WTC11 (cell line): ENCODE measurements at regions not wholly inside any gene's neighbourhood (a gene's known extent, or its start where the extent isn't known, plus 50 kb on each side); places are given as distances from the start of the nearest gene placed in this dataset.

Experiments
- CREM ChIP-seq: sonication (generic); formaldehyde crosslinking; IDR thresholded peaks from 2 replicates; pipeline ENCODE4 v1.8.1; 2022; ENCODE audit warnings: mild to moderate bottlenecking, missing genetic modification reagents, moderate library complexity
- CTCF ChIP-seq: fragments of 200-600 bp; IDR thresholded peaks from 2 replicates; pipeline ENCODE4 v1.8.0; 2022; ENCODE audit warnings: antibody characterized with exemption
- ELF4 ChIP-seq: sonication (generic); formaldehyde crosslinking; IDR thresholded peaks from 2 replicates; pipeline ENCODE4 v1.8.1; 2022; ENCODE audit warnings: low read depth, mild to moderate bottlenecking, moderate library complexity, missing genetic modification reagents
- FOXK1 ChIP-seq: sonication (generic); formaldehyde crosslinking; IDR thresholded peaks from 2 replicates; pipeline ENCODE4 v1.8.0; 2022; ENCODE audit warnings: mild to moderate bottlenecking, moderate library complexity, missing genetic modification reagents
- IRF2 ChIP-seq: sonication (generic); formaldehyde crosslinking; IDR thresholded peaks from 2 replicates; pipeline ENCODE4 v1.8.0; 2022; ENCODE audit warnings: low read depth, missing genetic modification reagents, borderline replicate concordance
- ZNF281 ChIP-seq: sonication (generic); formaldehyde crosslinking; IDR thresholded peaks from 2 replicates; pipeline ENCODE4 v1.8.0; 2023; ENCODE audit warnings: mild to moderate bottlenecking, missing genetic modification reagents

- no peak for TF ChIP-seq CTCF
- no peak for TF ChIP-seq CREM (CRISPR knock-in tag)
- no peak for TF ChIP-seq ZNF281
- TF ChIP-seq ELF4 (CRISPR knock-in tag): no peak
- no peak for TF ChIP-seq FOXK1 (CRISPR knock-in tag)
- TF ChIP-seq IRF2 (CRISPR knock-in tag): no peak
Observed at GRCh38 chr12:131618303-131618658, 92.6 kb upstream of the SFSWAP start.
